ENCODE measurements at regions not wholly inside any gene's neighbourhood (a gene's known extent, or its start where the extent isn't known, plus 50 kb on each side); places are given as distances from the start of the nearest gene placed in this dataset.

GRCh38 chr10:126770809-126771208, 100.3 kb upstream of the C10orf90 start:
- no peaks in the 10 kb centered on the region for H3K4me1 ChIP-seq (ENCODE audit: low read depth)
- DNase-seq (no peak), ATAC-seq (no peak)
- H3K36me3 ChIP-seq (ENCODE audit: low read depth) = no peaks in the 10 kb centered on the region
- TF ChIP-seq, protein P1, sequence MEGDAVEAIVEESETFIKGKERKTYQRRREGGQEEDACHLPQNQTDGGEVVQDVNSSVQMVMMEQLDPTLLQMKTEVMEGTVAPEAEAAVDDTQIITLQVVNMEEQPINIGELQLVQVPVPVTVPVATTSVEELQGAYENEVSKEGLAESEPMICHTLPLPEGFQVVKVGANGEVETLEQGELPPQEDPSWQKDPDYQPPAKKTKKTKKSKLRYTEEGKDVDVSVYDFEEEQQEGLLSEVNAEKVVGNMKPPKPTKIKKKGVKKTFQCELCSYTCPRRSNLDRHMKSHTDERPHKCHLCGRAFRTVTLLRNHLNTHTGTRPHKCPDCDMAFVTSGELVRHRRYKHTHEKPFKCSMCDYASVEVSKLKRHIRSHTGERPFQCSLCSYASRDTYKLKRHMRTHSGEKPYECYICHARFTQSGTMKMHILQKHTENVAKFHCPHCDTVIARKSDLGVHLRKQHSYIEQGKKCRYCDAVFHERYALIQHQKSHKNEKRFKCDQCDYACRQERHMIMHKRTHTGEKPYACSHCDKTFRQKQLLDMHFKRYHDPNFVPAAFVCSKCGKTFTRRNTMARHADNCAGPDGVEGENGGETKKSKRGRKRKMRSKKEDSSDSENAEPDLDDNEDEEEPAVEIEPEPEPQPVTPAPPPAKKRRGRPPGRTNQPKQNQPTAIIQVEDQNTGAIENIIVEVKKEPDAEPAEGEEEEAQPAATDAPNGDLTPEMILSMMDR (IDR thresholded peaks at IDR 0.05) = no peak
- intact Hi-C loops (cut with DNase I, micrococcal nuclease) = no loop called here
- no peak overlapping the region for H3K4me3 ChIP-seq
- H3K9me3 ChIP-seq = no peaks in the 10 kb centered on the region

DNA sequence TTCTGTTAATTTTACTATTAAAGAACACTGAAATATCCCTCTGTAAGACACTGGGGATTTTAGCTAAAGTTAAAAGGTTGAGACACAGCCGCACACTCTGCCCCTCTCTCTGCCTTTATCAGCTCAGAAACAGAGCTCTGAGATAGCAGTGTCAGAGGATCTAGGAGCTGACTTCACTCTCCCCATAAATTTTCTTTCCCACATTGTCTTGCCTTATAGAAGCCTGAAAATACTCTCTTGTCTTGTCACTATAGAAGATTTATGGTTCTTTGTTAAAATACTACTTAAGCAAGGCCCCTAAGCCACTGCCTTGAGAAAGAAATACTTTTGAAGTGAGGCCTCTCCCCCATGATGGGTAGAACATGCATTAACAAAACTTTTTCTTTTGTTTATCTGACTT, 105.7 kb upstream of the C10orf90 start:
- intact Hi-C loops (cut with DNase I, micrococcal nuclease) = no loop called here
- DNase-seq (no peak), ATAC-seq (no peak)
- Histone ChIP-seq H3K4me1 (ENCODE audit: low read depth) (no peaks in the 10 kb centered on the region), H3K4me3 (no peak overlapping the region), H3K36me3 (ENCODE audit: low read depth) (no peaks in the 10 kb centered on the region), H3K9me3 (no peaks in the 10 kb centered on the region)
- TF ChIP-seq, protein P1 (IDR thresholded peaks at IDR 0.05) = no peak

DNA sequence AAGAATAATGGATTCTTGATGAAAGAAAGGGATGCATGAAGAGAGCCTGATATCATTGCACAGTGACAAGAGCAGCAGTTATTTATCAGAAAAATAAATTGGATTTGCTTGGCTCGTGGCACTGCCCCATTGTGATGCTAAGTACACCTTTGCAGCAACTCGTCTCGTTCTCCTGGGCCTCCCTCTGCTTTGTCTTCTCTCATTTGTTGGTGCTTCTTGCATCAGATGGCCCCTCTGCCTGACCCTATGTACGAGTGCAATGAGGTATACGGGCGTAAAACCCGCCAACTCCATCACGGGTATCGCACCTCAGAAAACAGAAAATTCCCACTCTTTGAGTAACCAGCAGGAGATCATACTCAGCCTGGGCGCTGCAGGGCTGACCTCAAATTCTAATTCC, 107.2 kb upstream of the C10orf90 start:
- Histone ChIP-seq H3K4me1 (ENCODE audit: low read depth) (no peaks in the 10 kb centered on the region), H3K36me3 (ENCODE audit: low read depth) (no peaks in the 10 kb centered on the region), H3K9me3 (no peaks in the 10 kb centered on the region), H3K4me3 (no peak overlapping the region)
- DNase-seq (no peak), ATAC-seq (no peak)
- intact Hi-C loops (cut with DNase I, micrococcal nuclease) = no loop called here
- TF ChIP-seq, protein P1 (IDR thresholded peaks at IDR 0.05) = no peak

DNA sequence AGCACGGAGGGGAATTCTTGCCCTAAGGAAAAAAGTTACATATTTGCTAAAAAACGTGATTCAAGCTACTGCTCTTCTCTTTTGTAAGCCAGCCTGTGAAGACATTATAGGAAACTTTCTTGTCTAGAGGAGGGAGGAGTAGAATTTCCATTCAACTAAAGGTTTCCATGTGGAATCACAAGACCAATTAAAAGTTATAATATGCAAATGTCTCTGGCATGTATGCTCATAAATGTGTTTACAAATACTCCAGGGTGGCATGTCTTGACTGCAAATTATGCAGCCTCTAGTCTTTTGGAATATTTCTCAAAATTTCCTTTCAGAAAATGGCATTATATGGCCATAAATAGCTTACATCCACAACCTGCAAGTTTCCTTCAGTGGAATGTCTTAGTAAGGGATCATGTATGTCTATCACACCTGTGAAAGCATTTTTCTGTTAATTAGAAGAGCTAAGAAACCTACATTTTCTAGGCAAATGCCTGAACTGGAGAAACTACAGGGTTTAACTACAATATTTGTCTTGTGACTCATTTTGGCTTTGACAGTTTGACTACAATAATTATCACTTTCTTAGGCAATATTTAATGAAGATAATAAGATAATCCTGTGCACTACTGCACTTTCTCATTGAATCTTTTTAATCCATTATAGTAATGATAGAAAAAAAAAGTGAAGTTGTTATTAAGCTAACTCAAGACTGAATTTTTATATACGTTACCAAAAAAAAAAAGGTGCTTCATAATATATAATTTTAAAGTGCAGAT, 111.1 kb upstream of the C10orf90 start:
- intact Hi-C loops (cut with DNase I, micrococcal nuclease) = no loop called here
- TF ChIP-seq, protein P1 (IDR thresholded peaks at IDR 0.05) = no peak
- ATAC-seq (no peak), DNase-seq (no peak)
- Histone ChIP-seq H3K9me3 (no peaks in the 10 kb centered on the region), H3K36me3 (ENCODE audit: low read depth) (no peaks in the 10 kb centered on the region), H3K4me1 (ENCODE audit: low read depth) (no peaks in the 10 kb centered on the region), H3K4me3 (no peak overlapping the region)

GRCh38 chr10:126783806-126784557, 113.5 kb upstream of the C10orf90 start:
- intact Hi-C loops (cut with DNase I, micrococcal nuclease) = no loop called here
- TF ChIP-seq, protein P1 (IDR thresholded peaks at IDR 0.05) = no peak

More at GRCh38 chr10:126783806-126784557, 113.5 kb upstream of the C10orf90 start:
- no peak for ATAC-seq
- DNase-seq = no peak
- no peaks in the 10 kb centered on the region for H3K36me3 ChIP-seq (ENCODE audit: low read depth)
- H3K4me3 ChIP-seq = no peak overlapping the region
- H3K9me3 ChIP-seq = no peaks in the 10 kb centered on the region
- H3K4me1 ChIP-seq (ENCODE audit: low read depth) = no peaks in the 10 kb centered on the region

Data from mucosa of descending colon (tissue), 3 donors.